Effector memory CD8-positive, alpha-beta T cell (primary cell): ENCODE measurements at regions not wholly inside any gene's neighbourhood (a gene's known extent, or its start where the extent isn't known, plus 50 kb on each side); places are given as distances from the start of the nearest gene placed in this dataset.
"Not testable (repeated sequence)": the region's sequence is repeated elsewhere in the genome, so short reads cannot be mapped to it uniquely, and the experiment has no call there.

ENCODE experiments used
- ATAC-seq: fragments of 150-1000 bp; cut with Tn5 transposase; replicated peaks from 2 replicates; pipeline ENCODE4 v1.10.0; 2021; ENCODE audit warnings: mild to moderate bottlenecking, moderate library complexity
- DNase-seq, 3 experiments: peaks; one replicate each; pipeline ENCODE4 v3.0.0; 2021
- H3K27ac Mint-ChIP-seq, 2 donors: one replicate each; pipeline ENCODE4 v1.8.0; 2022; ENCODE audit warnings: mild to moderate bottlenecking in 2 of 2, mixed read lengths in 2 of 2, moderate library complexity in 2 of 2
- H3K27me3 Mint-ChIP-seq, 2 donors: one replicate each; pipeline ENCODE4 v1.8.0; 2022; ENCODE audit warnings: mixed read lengths in 2 of 2
- H3K36me3 Mint-ChIP-seq: one replicate; pipeline ENCODE4 v1.8.0; 2022; ENCODE audit warnings: mild to moderate bottlenecking, moderate library complexity, mixed read lengths; ENCODE audit not compliant: insufficient read depth
- H3K4me1 Mint-ChIP-seq, 2 donors: one replicate each; pipeline ENCODE4 v1.8.0; 2022; ENCODE audit warnings: low read depth in 2 of 2, mixed read lengths in 2 of 2
- H3K4me3 Mint-ChIP-seq, 2 donors: one replicate each; pipeline ENCODE4 v1.8.0; 2022; ENCODE audit warnings: mild to moderate bottlenecking in 2 of 2, mixed read lengths in 2 of 2, moderate library complexity in 2 of 2
- H3K9me3 Mint-ChIP-seq, 2 donors: one replicate each; pipeline ENCODE4 v1.8.0; 2022; ENCODE audit warnings: mixed read lengths in 2 of 2

- DNase-seq (no peak), ATAC-seq (no peak)
- peaks cover 12 to 52% of the 10 kb centered on the region in 2 donors for H3K27me3 Mint-ChIP-seq
- H3K27ac Mint-ChIP-seq, result no peak overlapping the region
- H3K36me3 Mint-ChIP-seq, result no peaks in the 10 kb centered on the region
- no peaks in the 10 kb centered on the region for H3K9me3 Mint-ChIP-seq
- peaks cover 0 to 4% of the 10 kb centered on the region in 2 donors for H3K4me1 Mint-ChIP-seq
- no peak overlapping the region for H3K4me3 Mint-ChIP-seq
Observed at GRCh38 chr1:229860926-229861325, 206.1 kb upstream of the GALNT2 start.

GRCh38 chr1:229862017-229862774 lies 204.8 kb upstream of the GALNT2 start:
- DNase-seq (no peak), ATAC-seq (no peak)
- no peak overlapping the region for H3K4me3 Mint-ChIP-seq
- no peaks in the 10 kb centered on the region for H3K4me1 Mint-ChIP-seq
- no peaks in the 10 kb centered on the region for H3K9me3 Mint-ChIP-seq
- peaks cover 23 to 57% of the 10 kb centered on the region in 2 donors for H3K27me3 Mint-ChIP-seq
- H3K27ac Mint-ChIP-seq, result no peak overlapping the region
- no peaks in the 10 kb centered on the region for H3K36me3 Mint-ChIP-seq

- Mint-ChIP-seq H3K27ac (no peak overlapping the region), H3K9me3 (no peaks in the 10 kb centered on the region), H3K36me3 (peaks cover 3% of the 10 kb centered on the region), H3K4me1 (no peaks in the 10 kb centered on the region), H3K27me3 (peaks cover 35 to 61% of the 10 kb centered on the region in 2 donors), H3K4me3 (no peak overlapping the region)
- ATAC-seq (no peak), DNase-seq (no peak)
Observed at GRCh38 chr1:229863651-229864545, 203.1 kb upstream of the GALNT2 start.

- Mint-ChIP-seq H3K27me3 (peaks cover 36 to 61% of the 10 kb centered on the region in 2 donors), H3K36me3 (peaks cover 3% of the 10 kb centered on the region), H3K27ac (no peak overlapping the region), H3K4me1 (no peaks in the 10 kb centered on the region), H3K4me3 (no peak overlapping the region), H3K9me3 (no peaks in the 10 kb centered on the region)
- DNase-seq (no peak), ATAC-seq (no peak)
Observed at GRCh38 chr1:229864686-229865230, 202.3 kb upstream of the GALNT2 start.

- H3K4me1 Mint-ChIP-seq, H3K36me3 Mint-ChIP-seq, H3K27ac Mint-ChIP-seq, H3K9me3 Mint-ChIP-seq, ATAC-seq, H3K4me3 Mint-ChIP-seq, DNase-seq: not testable (repeated sequence)
- H3K27me3 Mint-ChIP-seq, result peaks cover 36 to 60% of the 10 kb centered on the region in 2 donors
Observed at GRCh38 chr1:229865321-229865720, 201.7 kb upstream of the GALNT2 start.

- H3K27ac Mint-ChIP-seq, result no peak overlapping the region
- DNase-seq, result no peak
- peaks cover 3% of the 10 kb centered on the region for H3K36me3 Mint-ChIP-seq
- ATAC-seq, result no peak
- H3K4me3 Mint-ChIP-seq, result no peak overlapping the region
- H3K4me1 Mint-ChIP-seq, result no peaks in the 10 kb centered on the region
- peaks cover 30 to 44% of the 10 kb centered on the region in 2 donors for H3K27me3 Mint-ChIP-seq
- no peaks in the 10 kb centered on the region for H3K9me3 Mint-ChIP-seq
Observed at GRCh38 chr1:229867726-229868125, 199.3 kb upstream of the GALNT2 start.

- H3K4me3 Mint-ChIP-seq, result no peak overlapping the region
- ATAC-seq, result no peak
- H3K9me3 Mint-ChIP-seq, result no peaks in the 10 kb centered on the region
Observed at GRCh38 chr1:229869240-229869639, 197.8 kb upstream of the GALNT2 start.

GRCh38 chr1:229869687-229870086 lies 197.4 kb upstream of the GALNT2 start:
- DNase-seq (no peak), ATAC-seq (no peak)
- Mint-ChIP-seq H3K9me3 (no peaks in the 10 kb centered on the region), H3K4me3 (no peak overlapping the region), H3K27me3 (peaks cover 23 to 25% of the 10 kb centered on the region in 2 donors), H3K4me1 (no peaks in the 10 kb centered on the region), H3K36me3 (peaks cover 3% of the 10 kb centered on the region), H3K27ac (peak overlapping the region in 1 of 2 donors; percentile 19)

More at GRCh38 chr1:229869240-229869639, 197.8 kb upstream of the GALNT2 start:
- Mint-ChIP-seq H3K36me3 (peaks cover 3% of the 10 kb centered on the region), H3K27me3 (peaks cover 23 to 30% of the 10 kb centered on the region in 2 donors), H3K27ac (peak overlapping the region in 1 of 2 donors; percentile 19), H3K4me1 (no peaks in the 10 kb centered on the region)
- DNase-seq, result no peak

- Mint-ChIP-seq H3K4me3 (no peak overlapping the region), H3K27ac (no peak overlapping the region)
- no peak for ATAC-seq
Observed at GRCh38 chr1:229870381-229870780, 196.7 kb upstream of the GALNT2 start.

GRCh38 chr1:229871078-229871676 lies 195.9 kb upstream of the GALNT2 start:
- no peak for ATAC-seq
- no peak overlapping the region for H3K4me3 Mint-ChIP-seq
- no peak overlapping the region for H3K27ac Mint-ChIP-seq
- peaks cover 22 to 23% of the 10 kb centered on the region in 2 donors for H3K27me3 Mint-ChIP-seq
- no peak for DNase-seq
- H3K36me3 Mint-ChIP-seq, result peaks cover 3% of the 10 kb centered on the region
- no peaks in the 10 kb centered on the region for H3K4me1 Mint-ChIP-seq
- H3K9me3 Mint-ChIP-seq, result no peaks in the 10 kb centered on the region

More at GRCh38 chr1:229870381-229870780, 196.7 kb upstream of the GALNT2 start:
- no peaks in the 10 kb centered on the region for H3K9me3 Mint-ChIP-seq
- DNase-seq, result no peak
- H3K27me3 Mint-ChIP-seq, result peaks cover 22 to 23% of the 10 kb centered on the region in 2 donors
- peaks cover 3% of the 10 kb centered on the region for H3K36me3 Mint-ChIP-seq
- H3K4me1 Mint-ChIP-seq, result no peaks in the 10 kb centered on the region

- no peak for DNase-seq
- H3K27me3 Mint-ChIP-seq, result peaks cover 15 to 38% of the 10 kb centered on the region in 2 donors
Observed at GRCh38 chr1:229874136-229874535, 192.9 kb upstream of the GALNT2 start.

GRCh38 chr1:229874609-229875008 lies 192.4 kb upstream of the GALNT2 start:
- Mint-ChIP-seq H3K9me3 (no peaks in the 10 kb centered on the region), H3K4me1 (no peaks in the 10 kb centered on the region), H3K27ac (no peak overlapping the region), H3K36me3 (no peaks in the 10 kb centered on the region), H3K27me3 (peaks cover 20 to 38% of the 10 kb centered on the region in 2 donors), H3K4me3 (no peak overlapping the region)
- ATAC-seq (no peak), DNase-seq (no peak)

More at GRCh38 chr1:229874136-229874535, 192.9 kb upstream of the GALNT2 start:
- no peaks in the 10 kb centered on the region for H3K9me3 Mint-ChIP-seq
- ATAC-seq, result no peak
- H3K4me1 Mint-ChIP-seq, result no peaks in the 10 kb centered on the region
- H3K27ac Mint-ChIP-seq, result no peak overlapping the region
- H3K4me3 Mint-ChIP-seq, result no peak overlapping the region
- H3K36me3 Mint-ChIP-seq, result no peaks in the 10 kb centered on the region

- Mint-ChIP-seq H3K4me1 (no peaks in the 10 kb centered on the region), H3K27me3 (peaks cover 25 to 38% of the 10 kb centered on the region in 2 donors), H3K36me3 (no peaks in the 10 kb centered on the region), H3K4me3 (no peak overlapping the region), H3K9me3 (no peaks in the 10 kb centered on the region), H3K27ac (no peak overlapping the region)
- ATAC-seq, result no peak
- no peak for DNase-seq
Observed at GRCh38 chr1:229875086-229875485, 192.0 kb upstream of the GALNT2 start.
